GM12865 (cell line): ENCODE measurements at regions not wholly inside any gene's neighbourhood (a gene's known extent, or its start where the extent isn't known, plus 50 kb on each side); places are given as distances from the start of the nearest gene placed in this dataset.

Experiments used
- DNase-seq: peaks from one replicate; pipeline ENCODE4 v3.0.0; 2010; ENCODE audit warnings: low read depth
- H3K4me3 ChIP-seq: 2 replicates; pipeline ENCODE4 v1.5.1; 2011; ENCODE audit warnings: mild to moderate bottlenecking, low read depth, low read length, control low read depth
- TF ChIP-seq, protein P1 (sequence below): IDR thresholded peaks from 2 replicates; pipeline ENCODE4 v1.5.1; 2011; ENCODE audit warnings: low read length, control low read depth, low read depth, inconsistent platforms; ENCODE audit not compliant: insufficient read depth; ENCODE audit errors: missing control alignments

DNA sequence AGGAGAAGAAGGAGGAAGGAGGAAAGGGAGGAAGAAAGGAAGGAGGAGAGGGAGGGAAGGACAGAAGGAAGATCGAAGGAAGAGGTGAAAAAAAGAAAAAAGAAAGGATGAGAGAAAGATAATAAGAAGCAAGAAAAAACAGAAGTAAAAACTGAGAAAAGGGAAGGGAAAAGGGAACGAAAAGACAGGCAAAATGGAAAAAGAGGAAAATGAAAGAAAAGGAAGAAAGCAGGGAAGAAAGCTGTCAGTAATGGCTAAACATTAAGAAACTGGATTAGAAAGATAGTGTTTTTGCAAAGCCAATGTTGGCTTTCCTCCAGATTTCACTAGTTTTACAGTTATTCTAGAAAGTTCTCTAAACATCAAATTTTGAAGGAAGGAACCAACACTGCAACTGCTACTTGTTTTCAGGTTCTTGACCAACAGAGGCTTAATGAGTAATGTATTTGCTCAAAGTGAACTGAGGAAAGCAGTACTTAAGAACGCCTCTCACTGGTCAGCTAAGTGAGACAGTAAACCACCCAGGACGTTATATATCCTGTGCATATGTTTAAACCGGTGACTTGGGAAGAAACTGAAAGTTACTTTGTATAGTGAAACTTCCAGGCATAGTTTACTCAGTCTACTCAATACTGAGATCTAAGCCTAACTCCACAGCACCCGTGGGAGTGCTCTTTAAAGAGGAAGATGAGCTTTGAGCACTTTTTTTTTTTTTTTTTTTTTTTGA lies 286.2 kb upstream of the TRIB2 start:
- H3K4me3 ChIP-seq = no peak overlapping the region
- peak; percentile 88 for DNase-seq
- TF ChIP-seq, protein P1, sequence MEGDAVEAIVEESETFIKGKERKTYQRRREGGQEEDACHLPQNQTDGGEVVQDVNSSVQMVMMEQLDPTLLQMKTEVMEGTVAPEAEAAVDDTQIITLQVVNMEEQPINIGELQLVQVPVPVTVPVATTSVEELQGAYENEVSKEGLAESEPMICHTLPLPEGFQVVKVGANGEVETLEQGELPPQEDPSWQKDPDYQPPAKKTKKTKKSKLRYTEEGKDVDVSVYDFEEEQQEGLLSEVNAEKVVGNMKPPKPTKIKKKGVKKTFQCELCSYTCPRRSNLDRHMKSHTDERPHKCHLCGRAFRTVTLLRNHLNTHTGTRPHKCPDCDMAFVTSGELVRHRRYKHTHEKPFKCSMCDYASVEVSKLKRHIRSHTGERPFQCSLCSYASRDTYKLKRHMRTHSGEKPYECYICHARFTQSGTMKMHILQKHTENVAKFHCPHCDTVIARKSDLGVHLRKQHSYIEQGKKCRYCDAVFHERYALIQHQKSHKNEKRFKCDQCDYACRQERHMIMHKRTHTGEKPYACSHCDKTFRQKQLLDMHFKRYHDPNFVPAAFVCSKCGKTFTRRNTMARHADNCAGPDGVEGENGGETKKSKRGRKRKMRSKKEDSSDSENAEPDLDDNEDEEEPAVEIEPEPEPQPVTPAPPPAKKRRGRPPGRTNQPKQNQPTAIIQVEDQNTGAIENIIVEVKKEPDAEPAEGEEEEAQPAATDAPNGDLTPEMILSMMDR = no peak

DNA sequence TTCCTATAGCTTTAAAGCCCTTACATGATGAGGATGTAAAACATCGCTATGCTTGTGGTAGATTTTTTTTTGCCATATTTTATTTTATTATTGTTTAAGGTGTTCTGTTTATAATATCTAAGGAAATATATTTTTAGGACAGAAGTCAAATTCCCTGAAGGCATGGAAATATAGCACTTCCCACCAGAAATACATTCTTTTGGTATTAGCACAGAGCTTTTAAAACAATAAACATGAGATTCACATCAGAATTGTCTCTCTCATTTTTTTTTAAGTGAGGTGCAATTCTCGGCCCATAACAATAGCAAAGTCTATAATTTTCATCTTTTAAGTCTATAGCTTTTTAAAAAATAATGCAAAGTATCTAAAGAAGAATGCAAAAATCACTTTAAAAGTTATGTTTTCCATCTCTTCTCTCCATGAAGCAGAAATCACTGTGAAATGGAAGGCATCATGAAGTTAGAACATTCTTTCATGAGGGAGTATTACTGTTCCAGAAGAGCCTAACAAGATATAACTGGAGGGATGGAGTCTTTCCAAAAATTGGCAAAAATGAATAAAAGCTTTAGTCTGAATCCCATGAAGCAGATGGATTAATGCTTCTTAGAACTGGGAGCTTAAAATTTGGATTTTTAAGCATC lies 283.6 kb upstream of the TRIB2 start:
- TF ChIP-seq, protein P1 = no peak
- no peak for DNase-seq
- no peak overlapping the region for H3K4me3 ChIP-seq

DNA sequence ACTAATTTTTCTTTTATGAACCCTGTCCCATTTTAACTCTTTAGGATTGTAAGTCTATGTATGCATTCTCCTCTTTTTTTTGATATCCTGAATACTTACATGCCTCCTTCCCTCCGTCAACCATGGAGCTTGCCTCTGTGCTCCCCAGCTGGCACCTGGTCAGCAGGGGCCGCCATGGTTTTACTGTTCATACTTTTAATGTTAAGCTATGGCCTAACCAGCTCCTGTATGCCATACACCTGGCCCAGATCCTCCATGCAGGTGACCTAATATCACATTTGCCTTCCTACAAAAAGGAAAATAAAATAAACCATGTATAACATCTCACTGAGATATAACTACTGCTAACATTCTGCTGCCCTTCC lies 283.1 kb upstream of the TRIB2 start:
- TF ChIP-seq, protein P1 = no peak
- H3K4me3 ChIP-seq = no peak overlapping the region
- peak; percentile 10 for DNase-seq

DNA sequence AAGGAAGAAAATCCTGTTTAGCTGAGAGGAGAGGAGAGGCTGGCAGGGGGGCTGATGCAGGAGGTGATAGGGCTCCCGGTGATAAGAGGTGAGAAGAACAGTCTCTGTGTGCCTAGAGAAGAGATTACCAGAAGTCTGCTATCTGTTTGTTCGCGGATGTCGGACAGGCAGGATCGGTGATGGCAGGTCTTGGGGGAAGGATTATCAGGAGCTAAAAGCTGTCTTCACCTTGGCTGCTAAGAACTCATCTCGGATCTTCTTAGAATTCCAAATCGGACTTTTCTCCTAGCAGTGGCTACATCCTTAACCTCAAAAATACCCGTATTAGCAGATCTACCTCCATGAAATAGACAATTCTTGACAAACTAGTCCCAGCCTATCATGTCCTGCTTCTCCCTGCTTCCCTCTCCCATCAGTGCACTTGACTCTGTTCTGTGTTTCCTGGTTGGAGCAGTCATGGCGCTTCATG lies 282.1 kb upstream of the TRIB2 start:
- TF ChIP-seq, protein P1 = no peak
- DNase-seq = no peak
- no peak overlapping the region for H3K4me3 ChIP-seq

DNA sequence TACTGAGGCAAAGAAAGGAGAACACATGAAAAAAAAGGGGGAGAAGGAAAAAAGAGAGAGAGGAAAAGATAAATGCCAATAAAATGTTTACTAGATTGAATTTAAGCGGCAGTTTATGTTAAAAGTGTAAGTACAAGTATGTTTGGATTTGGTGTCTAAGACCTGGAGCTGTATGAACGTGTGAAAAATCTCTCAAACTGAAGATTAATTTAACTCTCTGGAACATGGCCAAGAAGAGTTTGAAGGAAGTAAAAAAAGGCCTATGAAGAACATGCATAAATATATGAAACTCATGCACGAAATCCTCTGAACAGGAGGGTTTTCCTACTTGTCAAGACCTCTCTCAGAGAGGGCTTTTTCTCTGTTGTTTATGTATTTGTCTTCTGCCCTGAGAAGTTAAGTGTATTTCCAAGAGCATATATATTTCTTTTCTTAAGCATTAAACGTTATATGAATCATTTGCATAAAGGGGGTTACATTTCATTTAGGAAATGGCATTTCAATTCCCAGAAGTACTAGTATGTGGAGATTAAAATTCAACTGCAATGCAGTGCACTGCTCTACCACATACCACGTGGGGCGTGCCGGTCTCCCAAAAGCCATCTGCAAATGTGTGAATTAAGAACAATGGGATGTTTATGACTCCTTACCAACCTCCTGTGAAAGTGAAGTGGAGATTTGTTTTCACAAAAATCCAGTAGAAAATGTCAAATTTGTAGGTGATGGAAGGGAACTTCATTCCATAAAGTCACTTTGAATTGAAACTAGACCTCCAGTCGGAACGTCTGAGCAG lies 281.1 kb upstream of the TRIB2 start:
- no peak overlapping the region for H3K4me3 ChIP-seq
- no peak for DNase-seq
- TF ChIP-seq, protein P1 = no peak

DNA sequence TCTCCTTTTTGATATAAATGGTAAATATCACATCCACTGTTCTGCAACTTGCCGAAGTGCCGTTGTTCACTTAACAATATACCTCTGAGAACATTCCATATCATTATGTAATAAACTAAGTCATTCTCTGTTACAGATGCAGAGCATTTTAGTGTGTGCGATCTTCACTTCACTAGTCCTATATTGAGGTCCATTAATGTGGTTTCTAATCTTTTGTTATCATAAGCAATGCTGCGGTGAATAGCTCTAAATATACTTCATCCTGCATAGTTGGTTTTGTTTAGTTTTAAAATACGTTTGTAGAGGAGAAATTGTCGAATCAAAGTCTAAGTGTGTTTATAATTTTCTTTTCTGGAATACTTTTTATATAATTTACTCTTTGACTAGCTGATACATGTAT lies 280.3 kb upstream of the TRIB2 start:
- TF ChIP-seq, protein P1 = no peak
- DNase-seq = no peak
- no peak overlapping the region for H3K4me3 ChIP-seq
